MCF 10A (cell line): ENCODE measurements at regions not wholly inside any gene's neighbourhood (a gene's known extent, or its start where the extent isn't known, plus 50 kb on each side); places are given as distances from the start of the nearest gene placed in this dataset.

Experiments used
- BruUV-seq: library from RNA; stranded (reverse); fragments of 400-500 nt; replicated peaks from 2 replicates; lab custom pipeline; 2021; lab: Mats Ljungman, UMichigan
- CTCF ChIA-PET: fragments of 300-600 bp; sonication (Branson Sonifier 250); formaldehyde crosslinking; extraction: SDS; loops from one replicate; lab custom pipeline; 2021; ENCODE audit warnings: antibody characterized with exemption, inconsistent platforms; lab: Yijun Ruan, JAX
- POLR2A ChIA-PET: fragments of 300-600, 350-650 bp; sonication (Branson Sonifier 250); formaldehyde crosslinking; extraction: SDS; loops from one replicate; lab custom pipeline; 2020; ENCODE audit warnings: antibody characterized with exemption, inconsistent platforms; lab: Yijun Ruan, JAX
- DNase-seq: peaks from one replicate; pipeline ENCODE4 v3.0.0-alpha.2; 2018; ENCODE audit not compliant: unreplicated experiment
- H3K27ac Mint-ChIP-seq: one replicate; pipeline ENCODE4 v1.8.0; 2022; ENCODE audit warnings: mild to moderate bottlenecking, low read depth, mixed read lengths; ENCODE audit not compliant: unreplicated experiment
- H3K27me3 Mint-ChIP-seq: one replicate; pipeline ENCODE4 v1.8.0; 2022; ENCODE audit warnings: mixed read lengths; ENCODE audit not compliant: insufficient read depth, unreplicated experiment
- H3K36me3 Mint-ChIP-seq: one replicate; pipeline ENCODE4 v1.8.0; 2022; ENCODE audit warnings: mild to moderate bottlenecking, moderate library complexity, mixed read lengths; ENCODE audit not compliant: insufficient read depth, unreplicated experiment
- H3K4me1 Mint-ChIP-seq: one replicate; pipeline ENCODE4 v1.8.0; 2022; ENCODE audit warnings: mixed read lengths; ENCODE audit not compliant: insufficient read depth, unreplicated experiment
- H3K4me3 Mint-ChIP-seq: one replicate; pipeline ENCODE4 v1.8.0; 2022; ENCODE audit warnings: mild to moderate bottlenecking, moderate library complexity, mixed read lengths; ENCODE audit not compliant: unreplicated experiment
- H3K9me3 Mint-ChIP-seq: one replicate; pipeline ENCODE4 v1.8.0; 2022; ENCODE audit warnings: mixed read lengths; ENCODE audit not compliant: unreplicated experiment
- CTCF ChIP-seq: fragments of 200-600 bp; IDR thresholded peaks from one replicate; pipeline ENCODE4 v1.8.0; 2022; ENCODE audit warnings: antibody characterized with exemption, mild to moderate bottlenecking; ENCODE audit not compliant: unreplicated experiment
- intact Hi-C: fragments of 100-400 bp; cut with micrococcal nuclease; formaldehyde crosslinking; loops from 2 replicates; pipeline ENCODE4 v1.14.1; 2022

- no peak overlapping the region for H3K4me3 Mint-ChIP-seq
- no peaks in the 10 kb centered on the region for H3K27me3 Mint-ChIP-seq
- BruUV-seq: no TSS peak
- ChIA-PET CTCF (interaction anchor here (1.0 kb wide), 1 partner anchor 59 kb away, joined by 3 read pairs; no protein-coding TSS in a partner anchor), POLR2A (no interaction called here)
- DNase-seq: no peak
- H3K36me3 Mint-ChIP-seq: no peaks in the 10 kb centered on the region
- H3K4me1 Mint-ChIP-seq: no peaks in the 10 kb centered on the region
- H3K9me3 Mint-ChIP-seq: peaks cover 44% of the 10 kb centered on the region
- intact Hi-C loops: no loop called here
- no peak overlapping the region for H3K27ac Mint-ChIP-seq
- no peak for TF ChIP-seq CTCF
Measured at GRCh38 chr6:40249935-40250334, 315.7 kb upstream of the MOCS1 start.

DNA sequence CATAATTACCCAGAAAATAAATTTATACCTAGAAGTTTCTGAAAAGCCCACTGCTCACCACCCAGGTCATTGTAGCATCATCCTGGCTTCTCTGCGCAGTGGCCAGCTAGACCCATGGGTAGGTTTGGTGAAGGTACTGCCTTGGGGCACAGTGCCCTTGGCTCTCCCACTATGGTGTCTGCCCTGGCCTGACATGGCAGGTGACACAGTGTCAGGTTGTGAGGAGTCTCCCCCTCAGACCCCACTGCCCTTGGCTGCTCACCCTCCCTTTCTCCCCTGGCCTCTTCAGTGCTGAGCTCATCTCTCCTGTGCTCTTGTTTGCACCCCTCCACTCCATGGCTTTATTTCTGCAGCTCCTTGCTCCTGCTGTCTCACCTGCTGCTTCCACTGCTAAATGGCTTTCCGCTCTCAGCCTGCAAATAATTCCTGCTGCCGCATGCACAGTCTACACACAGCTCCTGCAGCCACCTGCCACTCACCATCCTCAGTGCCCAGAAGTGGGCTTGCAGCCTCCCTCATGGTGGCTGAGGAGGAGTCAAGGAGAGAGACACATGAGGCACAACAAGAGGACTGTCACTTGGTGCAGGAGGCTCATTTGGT is 313.4 kb upstream of the MOCS1 start:
- Mint-ChIP-seq H3K9me3 (peaks cover 54% of the 10 kb centered on the region), H3K4me1 (no peaks in the 10 kb centered on the region), H3K4me3 (no peak overlapping the region), H3K27ac (no peak overlapping the region), H3K36me3 (no peaks in the 10 kb centered on the region), H3K27me3 (no peaks in the 10 kb centered on the region)
- POLR2A ChIA-PET: no interaction called here
- intact Hi-C loops: no loop called here
- DNase-seq: no peak
- CTCF ChIA-PET: interaction anchor here (0.6 kb wide), 1 partner anchor 605 kb away, joined by 4 read pairs; no protein-coding TSS in a partner anchor
- no TSS peak for BruUV-seq
- no peak for TF ChIP-seq CTCF

- POLR2A ChIA-PET: no interaction called here
- TF ChIP-seq CTCF: no peak
- no peak for DNase-seq
- Mint-ChIP-seq H3K27me3 (no peaks in the 10 kb centered on the region), H3K9me3 (peaks cover 47% of the 10 kb centered on the region), H3K27ac (no peak overlapping the region), H3K4me3 (no peak overlapping the region), H3K36me3 (no peaks in the 10 kb centered on the region), H3K4me1 (no peaks in the 10 kb centered on the region)
- BruUV-seq: no TSS peak
- CTCF ChIA-PET: interaction anchor here (0.6 kb wide), 1 partner anchor 376 kb away, joined by 4 read pairs; no protein-coding TSS in a partner anchor
- intact Hi-C loops: no loop called here
Measured at GRCh38 chr6:40244699-40245098, 310.4 kb upstream of the MOCS1 start.

- Mint-ChIP-seq H3K9me3 (peaks cover 44% of the 10 kb centered on the region), H3K4me1 (no peaks in the 10 kb centered on the region), H3K4me3 (no peak overlapping the region), H3K27ac (no peak overlapping the region), H3K36me3 (no peaks in the 10 kb centered on the region), H3K27me3 (no peaks in the 10 kb centered on the region)
- no TSS peak for BruUV-seq
- intact Hi-C loops: no loop called here
- no peak for TF ChIP-seq CTCF
- ChIA-PET POLR2A (no interaction called here), CTCF (interaction anchor here (0.7 kb wide), 1 partner anchor 920 kb away, joined by 3 read pairs; no protein-coding TSS in a partner anchor)
- DNase-seq: no peak
Measured at GRCh38 chr6:40232698-40233097, 298.4 kb upstream of the MOCS1 start.
